ENCODE measurements at regions not wholly inside any gene's neighbourhood (a gene's known extent, or its start where the extent isn't known, plus 50 kb on each side); places are given as distances from the start of the nearest gene placed in this dataset.

DNA sequence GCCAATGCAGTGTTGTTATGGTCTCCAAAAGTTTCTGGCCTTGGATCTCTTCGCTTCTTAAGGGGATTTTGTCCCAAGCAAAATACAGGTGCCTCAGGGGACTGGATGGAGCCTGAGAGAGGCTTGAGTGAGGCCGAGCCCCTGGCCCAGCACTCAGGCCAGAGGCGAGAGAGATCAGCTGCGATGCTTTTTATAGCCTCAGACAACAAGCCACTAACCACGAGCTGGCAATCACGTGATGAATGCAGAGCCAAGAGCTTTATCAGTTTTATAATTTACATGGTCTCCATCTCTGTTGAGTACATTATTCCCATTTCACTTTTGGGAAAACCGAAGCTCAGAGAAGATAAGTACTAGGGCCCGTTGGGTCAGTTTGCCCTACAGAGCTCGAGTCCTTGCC lies 360.0 kb upstream of the CDH5 start:
- no peak for TF ChIP-seq CTCF (IDR thresholded peaks at IDR 0.05; ENCODE audit: borderline replicate concordance, insufficient read depth, low read depth, low read length)
- H3K4me3 ChIP-seq (ENCODE audit: low read depth, low read length): no peak overlapping the region

- no peak for TF ChIP-seq CTCF (IDR thresholded peaks at IDR 0.05; ENCODE audit: borderline replicate concordance, insufficient read depth, low read depth, low read length)
- no peak overlapping the region for H3K4me3 ChIP-seq (ENCODE audit: low read depth, low read length)
Observed at GRCh38 chr16:66004699-66005098, 361.8 kb upstream of the CDH5 start.

GRCh38 chr16:66003201-66003600 lies 363.3 kb upstream of the CDH5 start:
- no peak for TF ChIP-seq CTCF (IDR thresholded peaks at IDR 0.05; ENCODE audit: borderline replicate concordance, insufficient read depth, low read depth, low read length)
- no peak overlapping the region for H3K4me3 ChIP-seq (ENCODE audit: low read depth, low read length)

GRCh38 chr16:66002601-66003000 lies 363.9 kb upstream of the CDH5 start:
- no peak for TF ChIP-seq CTCF (IDR thresholded peaks at IDR 0.05; ENCODE audit: borderline replicate concordance, insufficient read depth, low read depth, low read length)

DNA sequence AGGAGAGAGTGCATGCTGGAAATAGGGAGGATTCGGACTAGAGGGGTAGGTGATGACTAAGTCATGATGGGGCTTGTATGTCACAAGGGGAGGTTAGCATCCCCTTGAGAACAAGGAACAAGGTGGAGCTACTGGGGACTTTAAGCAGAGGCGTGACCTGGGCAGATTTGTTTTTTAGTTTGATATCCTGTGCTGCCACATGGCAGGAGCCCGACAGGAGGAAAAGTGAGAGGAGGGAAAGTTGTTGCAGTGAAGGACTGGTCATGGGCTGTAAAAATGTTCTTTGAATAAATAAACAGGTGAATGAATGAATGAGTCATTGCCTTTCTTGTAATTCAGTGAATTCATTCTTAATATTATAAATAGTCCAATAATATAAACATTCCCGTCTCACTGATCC lies 365.1 kb upstream of the CDH5 start:
- no peak overlapping the region for H3K4me3 ChIP-seq (ENCODE audit: low read depth, low read length)
- TF ChIP-seq CTCF (IDR thresholded peaks at IDR 0.05; ENCODE audit: borderline replicate concordance, insufficient read depth, low read depth, low read length): no peak

More at GRCh38 chr16:66002601-66003000, 363.9 kb upstream of the CDH5 start:
- no peak overlapping the region for H3K4me3 ChIP-seq (ENCODE audit: low read depth, low read length)

- no peak for TF ChIP-seq CTCF (IDR thresholded peaks at IDR 0.05; ENCODE audit: borderline replicate concordance, insufficient read depth, low read depth, low read length)
- no peak overlapping the region for H3K4me3 ChIP-seq (ENCODE audit: low read depth, low read length)
Observed at GRCh38 chr16:65998443-65998842, 368.0 kb upstream of the CDH5 start.

- no peak for TF ChIP-seq CTCF (IDR thresholded peaks at IDR 0.05; ENCODE audit: borderline replicate concordance, insufficient read depth, low read depth, low read length)
Observed at GRCh38 chr16:65994291-65994690, 372.2 kb upstream of the CDH5 start.

More at GRCh38 chr16:65994291-65994690, 372.2 kb upstream of the CDH5 start:
- H3K4me3 ChIP-seq (ENCODE audit: low read depth, low read length): no peak overlapping the region

All from GM12875 (cell line).